ENCODE measurements at regions not wholly inside any gene's neighbourhood (a gene's known extent, or its start where the extent isn't known, plus 50 kb on each side); places are given as distances from the start of the nearest gene placed in this dataset.

GRCh38 chr5:86865256-86865785 is 247.6 kb downstream of the COX7C start:
- no peak overlapping the region for H3K27ac ChIP-seq
- no peaks in the 10 kb centered on the region for H3K36me3 ChIP-seq
- no peaks in the 10 kb centered on the region for H3K9me3 ChIP-seq
- no peak for TF ChIP-seq POLR2A (IDR thresholded peaks at IDR 0.05)
- TF ChIP-seq, protein P1, sequence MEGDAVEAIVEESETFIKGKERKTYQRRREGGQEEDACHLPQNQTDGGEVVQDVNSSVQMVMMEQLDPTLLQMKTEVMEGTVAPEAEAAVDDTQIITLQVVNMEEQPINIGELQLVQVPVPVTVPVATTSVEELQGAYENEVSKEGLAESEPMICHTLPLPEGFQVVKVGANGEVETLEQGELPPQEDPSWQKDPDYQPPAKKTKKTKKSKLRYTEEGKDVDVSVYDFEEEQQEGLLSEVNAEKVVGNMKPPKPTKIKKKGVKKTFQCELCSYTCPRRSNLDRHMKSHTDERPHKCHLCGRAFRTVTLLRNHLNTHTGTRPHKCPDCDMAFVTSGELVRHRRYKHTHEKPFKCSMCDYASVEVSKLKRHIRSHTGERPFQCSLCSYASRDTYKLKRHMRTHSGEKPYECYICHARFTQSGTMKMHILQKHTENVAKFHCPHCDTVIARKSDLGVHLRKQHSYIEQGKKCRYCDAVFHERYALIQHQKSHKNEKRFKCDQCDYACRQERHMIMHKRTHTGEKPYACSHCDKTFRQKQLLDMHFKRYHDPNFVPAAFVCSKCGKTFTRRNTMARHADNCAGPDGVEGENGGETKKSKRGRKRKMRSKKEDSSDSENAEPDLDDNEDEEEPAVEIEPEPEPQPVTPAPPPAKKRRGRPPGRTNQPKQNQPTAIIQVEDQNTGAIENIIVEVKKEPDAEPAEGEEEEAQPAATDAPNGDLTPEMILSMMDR (IDR thresholded peaks at IDR 0.05), result no peak
- H3K4me1 ChIP-seq, result no peaks in the 10 kb centered on the region
- 58 to 65% methylated on average over 2 of the region's 2 CpGs for WGBS, 2 donors
- no peaks in the 10 kb centered on the region for H3K27me3 ChIP-seq
- intact Hi-C loops (cut with DNase I), result no loop called here
- no peak overlapping the region for H3K4me3 ChIP-seq (replicated peaks in 1 of 3)
- DNase-seq, result no peak

GRCh38 chr5:86866036-86866435 is 248.3 kb downstream of the COX7C start:
- H3K27ac ChIP-seq, result no peak overlapping the region
- H3K27me3 ChIP-seq, result no peaks in the 10 kb centered on the region
- WGBS, 2 donors, result 69 to 79% methylated on average over 1 of the region's 1 CpG
- intact Hi-C loops (cut with DNase I), result no loop called here
- DNase-seq, result no peak
- no peaks in the 10 kb centered on the region for H3K4me1 ChIP-seq
- H3K36me3 ChIP-seq, result no peaks in the 10 kb centered on the region
- TF ChIP-seq POLR2A (IDR thresholded peaks at IDR 0.05), result no peak
- TF ChIP-seq, protein P1 (IDR thresholded peaks at IDR 0.05), result no peak
- H3K9me3 ChIP-seq, result no peaks in the 10 kb centered on the region
- H3K4me3 ChIP-seq (replicated peaks in 1 of 3), result no peak overlapping the region

GRCh38 chr5:86869268-86869667 is 251.5 kb downstream of the COX7C start:
- Histone ChIP-seq H3K4me3 (replicated peaks in 1 of 3) (no peak overlapping the region), H3K9me3 (no peaks in the 10 kb centered on the region), H3K27ac (no peak overlapping the region), H3K36me3 (no peaks in the 10 kb centered on the region), H3K4me1 (no peaks in the 10 kb centered on the region), H3K27me3 (no peaks in the 10 kb centered on the region)
- WGBS, 2 donors, result 75 to 89% methylated on average over 2 of the region's 2 CpGs
- intact Hi-C loops (cut with DNase I), result no loop called here
- TF ChIP-seq, protein P1 (IDR thresholded peaks at IDR 0.05), result no peak
- TF ChIP-seq POLR2A (IDR thresholded peaks at IDR 0.05), result no peak
- DNase-seq, result no peak

GRCh38 chr5:86875539-86875938 is 257.8 kb downstream of the COX7C start:
- Histone ChIP-seq H3K4me3 (replicated peaks in 1 of 3) (no peak overlapping the region), H3K9me3 (no peaks in the 10 kb centered on the region), H3K27ac (no peak overlapping the region), H3K36me3 (no peaks in the 10 kb centered on the region), H3K4me1 (no peaks in the 10 kb centered on the region), H3K27me3 (no peaks in the 10 kb centered on the region)
- 91 to 92% methylated on average over 2 of the region's 2 CpGs for WGBS, 2 donors
- no peak for DNase-seq
- no peak for TF ChIP-seq POLR2A (IDR thresholded peaks at IDR 0.05)
- TF ChIP-seq, protein P1 (IDR thresholded peaks at IDR 0.05), result no peak
- intact Hi-C loops (cut with DNase I), result no loop called here

- intact Hi-C loops (cut with DNase I), result no loop called here
- TF ChIP-seq, protein P1 (IDR thresholded peaks at IDR 0.05), result no peak
- no peak for TF ChIP-seq POLR2A (IDR thresholded peaks at IDR 0.05)
- Histone ChIP-seq H3K27me3 (no peaks in the 10 kb centered on the region), H3K4me3 (replicated peaks in 1 of 3) (no peak overlapping the region), H3K4me1 (no peaks in the 10 kb centered on the region), H3K36me3 (no peaks in the 10 kb centered on the region), H3K9me3 (no peaks in the 10 kb centered on the region), H3K27ac (no peak overlapping the region)
- DNase-seq, result no peak
Measured at GRCh38 chr5:86878250-86878649, 260.5 kb downstream of the COX7C start.

All from thyroid gland (tissue), 4 donors.